ENCODE measurements at regions not wholly inside any gene's neighbourhood (a gene's known extent, or its start where the extent isn't known, plus 50 kb on each side); places are given as distances from the start of the nearest gene placed in this dataset.

GRCh38 chr16:85327731-85328675 is 215.7 kb upstream of the CIBAR2 start:
- Histone ChIP-seq H3K9me3 (no peaks in the 10 kb centered on the region), H3K27me3 (no peaks in the 10 kb centered on the region), H3K4me3 (no peak overlapping the region), H3K4me1 (peaks cover 38% of the 10 kb centered on the region), H3K36me3 (ENCODE audit: low read depth, missing control alignments) (no peaks in the 10 kb centered on the region), H3K27ac (peak overlapping the region in 1 of 2 donors; percentile 24)
- intact Hi-C loops (cut with DNase I; ENCODE audit: low total_unique reads), result no loop called here
- TF ChIP-seq POLR2A (IDR thresholded peaks at IDR 0.05) (no peak), CTCF (IDR thresholded peaks at IDR 0.05) (no peak)
- DNase-seq, result peak; percentile 77
- WGBS, 2 donors, result 37 to 48% methylated on average over 16 to 21 of the region's 21 CpGs

- TF ChIP-seq CTCF (IDR thresholded peaks at IDR 0.05), result no peak
- no peak for TF ChIP-seq POLR2A (IDR thresholded peaks at IDR 0.05)
- H3K27me3 ChIP-seq, result no peaks in the 10 kb centered on the region
- no peaks in the 10 kb centered on the region for H3K9me3 ChIP-seq
- intact Hi-C loops (cut with DNase I; ENCODE audit: low total_unique reads), result no loop called here
- no peak for DNase-seq
- peaks cover 32% of the 10 kb centered on the region for H3K4me1 ChIP-seq
- no peak overlapping the region for H3K27ac ChIP-seq
- WGBS, 2 donors, result 40 to 58% methylated on average over 2 to 13 of the region's 17 CpGs
- no peaks in the 10 kb centered on the region for H3K36me3 ChIP-seq (ENCODE audit: low read depth, missing control alignments)
- H3K4me3 ChIP-seq, result no peak overlapping the region
Observed at GRCh38 chr16:85328676-85329058, 216.4 kb upstream of the CIBAR2 start.

- intact Hi-C loops (cut with DNase I; ENCODE audit: low total_unique reads), result no loop called here
- TF ChIP-seq POLR2A (IDR thresholded peaks at IDR 0.05) (no peak), CTCF (IDR thresholded peaks at IDR 0.05) (no peak)
- Histone ChIP-seq H3K27me3 (no peaks in the 10 kb centered on the region), H3K27ac (peak overlapping the region in 1 of 2 donors; percentile 39), H3K4me3 (no peak overlapping the region), H3K36me3 (ENCODE audit: low read depth, missing control alignments) (no peaks in the 10 kb centered on the region), H3K4me1 (peaks cover 29% of the 10 kb centered on the region), H3K9me3 (no peaks in the 10 kb centered on the region)
- DNase-seq, result no peak
- WGBS, 2 donors, result 38 to 72% methylated on average over 13 to 28 of the region's 28 CpGs
Observed at GRCh38 chr16:85329059-85329812, 217.0 kb upstream of the CIBAR2 start.

GRCh38 chr16:85330006-85330693 is 217.9 kb upstream of the CIBAR2 start:
- intact Hi-C loops (cut with DNase I; ENCODE audit: low total_unique reads), result no loop called here
- H3K27ac ChIP-seq, result no peak overlapping the region
- TF ChIP-seq CTCF (IDR thresholded peaks at IDR 0.05) (no peak), POLR2A (IDR thresholded peaks at IDR 0.05) (no peak)
- peaks cover 29% of the 10 kb centered on the region for H3K4me1 ChIP-seq
- no peak for DNase-seq
- WGBS, 2 donors, result 67 to 69% methylated on average over 20 of the region's 21 CpGs
- no peaks in the 10 kb centered on the region for H3K9me3 ChIP-seq
- no peak overlapping the region for H3K4me3 ChIP-seq
- no peaks in the 10 kb centered on the region for H3K27me3 ChIP-seq
- no peaks in the 10 kb centered on the region for H3K36me3 ChIP-seq (ENCODE audit: low read depth, missing control alignments)
